Colonic mucosa (tissue), 4 donors: ENCODE measurements at regions not wholly inside any gene's neighbourhood (a gene's known extent, or its start where the extent isn't known, plus 50 kb on each side); places are given as distances from the start of the nearest gene placed in this dataset.
"Not testable (repeated sequence)": the region's sequence is repeated elsewhere in the genome, so short reads cannot be mapped to it uniquely, and the experiment has no call there.

ENCODE experiments used
- DNase-seq: peaks from one replicate; pipeline ENCODE4 v3.0.0-alpha.2; 2020
- H3K27ac ChIP-seq: fragments of 200-600 bp; one replicate; pipeline ENCODE4 v1.8.0; 2021
- H3K27me3 ChIP-seq: fragments of 200-600 bp; one replicate; pipeline ENCODE4 v1.8.0; 2021
- H3K36me3 ChIP-seq: fragments of 200-600 bp; one replicate; pipeline ENCODE4 v1.8.0; 2021
- H3K4me1 ChIP-seq: fragments of 200-600 bp; one replicate; pipeline ENCODE4 v1.8.0; 2021; ENCODE audit warnings: mild to moderate bottlenecking
- H3K4me3 ChIP-seq: fragments of 200-600 bp; one replicate; pipeline ENCODE4 v1.8.0; 2021
- H3K9ac ChIP-seq, 2 donors: one replicate each; pipeline ENCODE4 v1.7.0; 2013; ENCODE audit warnings: control low read depth in 2 of 2, low read depth in 2 of 2, low read length in 2 of 2
- H3K9me3 ChIP-seq: fragments of 200-600 bp; one replicate; pipeline ENCODE4 v1.8.0; 2021
- intact Hi-C: fragments of 100-400 bp; cut with DNase I; formaldehyde crosslinking; loops from one replicate; pipeline ENCODE4 v1.14.1; 2022
- TF ChIP-seq, protein P1 (sequence below): fragments of 200-600 bp; IDR thresholded peaks from one replicate; pipeline ENCODE4 v1.8.0; 2022; ENCODE audit warnings: antibody characterized with exemption, mild to moderate bottlenecking
- donor health status: healthy.
- donor health status: DM: no; HTN: no; CAD: no.
- donor health status: DM: no; HTN: no; CAD: no.

GRCh38 chr1:29388884-29389283 lies 152.6 kb downstream of the PTPRU start:
- Histone ChIP-seq H3K27ac (no peak overlapping the region), H3K9ac (no peak overlapping the region), H3K9me3 (no peaks in the 10 kb centered on the region), H3K4me1 (no peaks in the 10 kb centered on the region), H3K4me3 (no peak overlapping the region), H3K36me3 (no peaks in the 10 kb centered on the region), H3K27me3 (no peaks in the 10 kb centered on the region)
- no peak for DNase-seq
- intact Hi-C loops: no loop called here
- TF ChIP-seq, protein P1, sequence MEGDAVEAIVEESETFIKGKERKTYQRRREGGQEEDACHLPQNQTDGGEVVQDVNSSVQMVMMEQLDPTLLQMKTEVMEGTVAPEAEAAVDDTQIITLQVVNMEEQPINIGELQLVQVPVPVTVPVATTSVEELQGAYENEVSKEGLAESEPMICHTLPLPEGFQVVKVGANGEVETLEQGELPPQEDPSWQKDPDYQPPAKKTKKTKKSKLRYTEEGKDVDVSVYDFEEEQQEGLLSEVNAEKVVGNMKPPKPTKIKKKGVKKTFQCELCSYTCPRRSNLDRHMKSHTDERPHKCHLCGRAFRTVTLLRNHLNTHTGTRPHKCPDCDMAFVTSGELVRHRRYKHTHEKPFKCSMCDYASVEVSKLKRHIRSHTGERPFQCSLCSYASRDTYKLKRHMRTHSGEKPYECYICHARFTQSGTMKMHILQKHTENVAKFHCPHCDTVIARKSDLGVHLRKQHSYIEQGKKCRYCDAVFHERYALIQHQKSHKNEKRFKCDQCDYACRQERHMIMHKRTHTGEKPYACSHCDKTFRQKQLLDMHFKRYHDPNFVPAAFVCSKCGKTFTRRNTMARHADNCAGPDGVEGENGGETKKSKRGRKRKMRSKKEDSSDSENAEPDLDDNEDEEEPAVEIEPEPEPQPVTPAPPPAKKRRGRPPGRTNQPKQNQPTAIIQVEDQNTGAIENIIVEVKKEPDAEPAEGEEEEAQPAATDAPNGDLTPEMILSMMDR: no peak

- intact Hi-C loops: no loop called here
- Histone ChIP-seq H3K36me3 (no peaks in the 10 kb centered on the region), H3K4me3 (no peak overlapping the region), H3K27ac (no peak overlapping the region), H3K27me3 (no peaks in the 10 kb centered on the region), H3K9me3 (no peaks in the 10 kb centered on the region), H3K9ac (no peak overlapping the region), H3K4me1 (no peaks in the 10 kb centered on the region)
- DNase-seq: peak; percentile 4
- TF ChIP-seq, protein P1: no peak
These were observed 151.8 kb downstream of the PTPRU start for GRCh38 chr1:29388170-29388569.

DNA sequence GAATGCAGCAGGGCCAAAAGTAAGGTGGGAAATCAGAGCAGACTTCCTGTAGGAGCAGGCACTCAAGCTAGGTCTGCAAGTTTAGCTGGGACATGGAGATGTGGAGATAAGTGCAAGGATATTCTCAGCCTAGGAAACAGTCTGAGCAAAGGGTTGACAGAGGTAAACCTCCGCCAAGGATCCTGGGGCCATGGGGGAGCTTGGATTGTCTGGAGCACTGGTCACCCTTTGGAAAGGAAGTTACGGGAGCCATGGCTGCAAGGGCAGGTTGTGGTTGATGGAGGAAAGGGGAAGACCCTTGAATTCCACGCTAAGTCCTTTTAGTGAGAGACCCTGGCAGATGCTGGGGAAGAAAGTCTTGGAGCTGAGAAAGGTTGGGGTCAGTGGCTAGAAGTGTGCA lies 150.9 kb downstream of the PTPRU start:
- no peaks in the 10 kb centered on the region for H3K4me1 ChIP-seq
- intact Hi-C loops: no loop called here
- no peak overlapping the region for H3K9ac ChIP-seq
- H3K27me3 ChIP-seq: no peaks in the 10 kb centered on the region
- no peak overlapping the region for H3K27ac ChIP-seq
- DNase-seq: peak; percentile 2
- H3K9me3 ChIP-seq: no peaks in the 10 kb centered on the region
- H3K4me3 ChIP-seq: no peak overlapping the region
- TF ChIP-seq, protein P1: no peak
- H3K36me3 ChIP-seq: no peaks in the 10 kb centered on the region

- H3K9me3 ChIP-seq, H3K27me3 ChIP-seq, H3K9ac ChIP-seq, intact Hi-C loops, H3K27ac ChIP-seq, H3K4me1 ChIP-seq, H3K4me3 ChIP-seq, H3K36me3 ChIP-seq: not testable (repeated sequence)
- peak; percentile 1 for DNase-seq
These were observed 150.1 kb downstream of the PTPRU start for GRCh38 chr1:29386453-29386852.

- no peak for DNase-seq
- Histone ChIP-seq H3K9ac (no peak overlapping the region), H3K27me3 (no peaks in the 10 kb centered on the region), H3K9me3 (no peaks in the 10 kb centered on the region), H3K36me3 (no peaks in the 10 kb centered on the region), H3K27ac (no peak overlapping the region), H3K4me3 (no peak overlapping the region), H3K4me1 (no peaks in the 10 kb centered on the region)
- intact Hi-C loops: no loop called here
- TF ChIP-seq, protein P1: no peak
These were observed 149.6 kb downstream of the PTPRU start for GRCh38 chr1:29385966-29386365.

GRCh38 chr1:29384496-29385015 lies 148.2 kb downstream of the PTPRU start:
- Histone ChIP-seq H3K4me3 (no peak overlapping the region), H3K27me3 (no peaks in the 10 kb centered on the region), H3K9ac (no peak overlapping the region), H3K9me3 (no peaks in the 10 kb centered on the region), H3K36me3 (no peaks in the 10 kb centered on the region), H3K27ac (no peak overlapping the region), H3K4me1 (no peaks in the 10 kb centered on the region)
- TF ChIP-seq, protein P1: no peak
- no peak for DNase-seq
- intact Hi-C loops: no loop called here
